MG63 (cell line): ENCODE measurements at regions not wholly inside any gene's neighbourhood (a gene's known extent, or its start where the extent isn't known, plus 50 kb on each side); places are given as distances from the start of the nearest gene placed in this dataset.
A peak's percentile ranks its signal among the peaks of the same experiment; 100 is the strongest.
"Not testable (repeated sequence)": the region's sequence is repeated elsewhere in the genome, so short reads cannot be mapped to it uniquely, and the experiment has no call there.

Source experiments
- DNase-seq: peaks from one replicate; pipeline ENCODE4 v3.0.0-alpha.2; 2020
- H3K27me3 ChIP-seq: fragments of 250-450 bp; sonication (Bioruptor Pico); 2 replicates; pipeline ENCODE4 v1.5.1; 2020; ENCODE audit warnings: mild to moderate bottlenecking, moderate library complexity
- H3K36me3 ChIP-seq: fragments of 250-450 bp; sonication (Bioruptor Pico); 2 replicates; pipeline ENCODE4 v1.5.1; 2020; ENCODE audit warnings: mild to moderate bottlenecking, moderate library complexity
- H3K4me3 ChIP-seq: fragments of 250-450 bp; sonication (Bioruptor Pico); 2 replicates; pipeline ENCODE4 v1.5.1; 2020; ENCODE audit warnings: mild to moderate bottlenecking, moderate library complexity
- H3K9me3 ChIP-seq: fragments of 250-450 bp; sonication (Bioruptor Pico); 2 replicates; pipeline ENCODE4 v1.5.1; 2020; ENCODE audit warnings: mild to moderate bottlenecking, moderate library complexity

- Histone ChIP-seq H3K9me3 (no peaks in the 10 kb centered on the region), H3K27me3 (no peaks in the 10 kb centered on the region), H3K36me3 (no peaks in the 10 kb centered on the region), H3K4me3 (no peak overlapping the region)
- no peak for DNase-seq
Observed at GRCh38 chr11:70549386-70549785, 151.1 kb downstream of the CTTN start.

- Histone ChIP-seq H3K27me3 (no peaks in the 10 kb centered on the region), H3K4me3 (no peak overlapping the region), H3K9me3 (no peaks in the 10 kb centered on the region), H3K36me3 (no peaks in the 10 kb centered on the region)
- no peak for DNase-seq
Observed at GRCh38 chr11:70549796-70550195, 151.5 kb downstream of the CTTN start.

DNA sequence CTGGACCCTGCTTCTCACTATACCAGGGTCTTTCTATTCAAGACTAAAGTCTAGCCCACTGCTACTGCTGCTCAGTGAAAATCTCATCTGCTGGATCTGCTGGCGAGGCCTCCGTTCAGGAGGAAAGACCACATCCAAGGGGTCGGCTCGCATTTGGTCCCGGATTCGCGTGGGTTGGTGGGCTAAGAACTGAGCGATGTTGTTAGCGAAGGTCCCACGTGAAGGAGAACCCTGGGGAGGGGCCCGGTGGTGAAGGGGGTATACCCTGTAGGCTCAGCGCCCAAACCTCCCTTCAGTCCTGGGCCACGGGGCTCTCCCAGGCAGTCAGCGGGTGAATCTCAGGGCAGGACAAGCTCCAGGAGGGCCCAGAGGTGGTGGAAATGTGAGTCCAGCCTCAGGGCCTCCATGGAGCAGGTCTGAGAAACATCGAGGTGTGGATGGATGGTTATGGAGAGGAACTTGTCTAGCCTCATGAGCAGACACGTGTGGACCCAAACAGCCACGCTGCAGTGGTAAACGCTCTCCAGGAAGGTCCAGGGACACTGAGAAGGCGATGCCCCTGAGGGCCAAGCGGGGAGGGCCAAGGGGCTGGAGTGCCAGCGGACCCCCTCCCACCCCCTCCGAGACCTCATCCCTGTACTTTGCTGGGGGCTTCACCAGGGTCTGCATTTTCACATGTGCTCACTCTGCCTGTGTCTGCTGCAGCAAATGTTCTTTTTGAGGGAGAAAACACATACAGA is 152.3 kb downstream of the CTTN start:
- no peaks in the 10 kb centered on the region for H3K36me3 ChIP-seq
- H3K4me3 ChIP-seq: no peak overlapping the region
- no peaks in the 10 kb centered on the region for H3K27me3 ChIP-seq
- DNase-seq: no peak
- no peaks in the 10 kb centered on the region for H3K9me3 ChIP-seq

DNA sequence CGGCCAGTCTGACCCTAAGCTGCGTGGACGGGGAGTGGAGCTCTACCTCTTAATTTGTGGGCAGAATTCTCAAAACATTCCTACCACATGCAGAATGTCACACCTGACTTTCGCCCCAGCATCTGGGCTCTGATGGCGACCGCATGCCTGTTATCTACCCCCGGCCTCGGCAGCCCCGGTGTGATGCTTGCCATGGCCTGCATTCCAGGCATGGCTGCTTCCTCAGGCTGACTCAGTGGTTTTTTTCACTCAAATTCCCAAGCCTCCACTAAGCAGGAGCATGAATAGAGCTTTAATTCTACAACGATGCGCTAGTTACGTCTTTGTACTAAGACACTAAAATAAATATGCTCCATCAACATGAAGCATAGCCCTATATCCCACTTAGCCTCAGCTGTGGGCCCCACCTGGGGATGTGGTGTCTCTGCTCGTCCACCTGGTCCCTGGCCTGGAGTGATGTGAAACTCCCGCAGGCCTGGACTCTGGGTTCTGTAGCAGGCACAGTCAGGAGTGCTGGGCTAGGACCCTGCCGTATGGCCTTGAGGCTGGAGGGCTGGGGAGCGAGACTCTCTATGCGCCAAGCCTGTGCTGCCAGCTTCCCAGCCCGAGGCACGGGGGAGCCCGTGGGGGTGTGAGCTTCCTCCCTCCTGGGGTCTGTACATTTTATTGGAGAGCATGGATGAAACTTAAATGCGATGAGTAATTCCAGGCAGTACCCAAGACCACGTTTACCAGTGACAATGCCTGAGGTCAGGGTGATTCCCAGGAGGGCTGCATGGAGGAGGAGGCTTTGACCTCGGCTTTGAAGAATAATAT is 153.2 kb downstream of the CTTN start:
- DNase-seq: no peak
- Histone ChIP-seq H3K27me3 (no peaks in the 10 kb centered on the region), H3K36me3 (no peaks in the 10 kb centered on the region), H3K9me3 (no peaks in the 10 kb centered on the region), H3K4me3 (no peak overlapping the region)

DNA sequence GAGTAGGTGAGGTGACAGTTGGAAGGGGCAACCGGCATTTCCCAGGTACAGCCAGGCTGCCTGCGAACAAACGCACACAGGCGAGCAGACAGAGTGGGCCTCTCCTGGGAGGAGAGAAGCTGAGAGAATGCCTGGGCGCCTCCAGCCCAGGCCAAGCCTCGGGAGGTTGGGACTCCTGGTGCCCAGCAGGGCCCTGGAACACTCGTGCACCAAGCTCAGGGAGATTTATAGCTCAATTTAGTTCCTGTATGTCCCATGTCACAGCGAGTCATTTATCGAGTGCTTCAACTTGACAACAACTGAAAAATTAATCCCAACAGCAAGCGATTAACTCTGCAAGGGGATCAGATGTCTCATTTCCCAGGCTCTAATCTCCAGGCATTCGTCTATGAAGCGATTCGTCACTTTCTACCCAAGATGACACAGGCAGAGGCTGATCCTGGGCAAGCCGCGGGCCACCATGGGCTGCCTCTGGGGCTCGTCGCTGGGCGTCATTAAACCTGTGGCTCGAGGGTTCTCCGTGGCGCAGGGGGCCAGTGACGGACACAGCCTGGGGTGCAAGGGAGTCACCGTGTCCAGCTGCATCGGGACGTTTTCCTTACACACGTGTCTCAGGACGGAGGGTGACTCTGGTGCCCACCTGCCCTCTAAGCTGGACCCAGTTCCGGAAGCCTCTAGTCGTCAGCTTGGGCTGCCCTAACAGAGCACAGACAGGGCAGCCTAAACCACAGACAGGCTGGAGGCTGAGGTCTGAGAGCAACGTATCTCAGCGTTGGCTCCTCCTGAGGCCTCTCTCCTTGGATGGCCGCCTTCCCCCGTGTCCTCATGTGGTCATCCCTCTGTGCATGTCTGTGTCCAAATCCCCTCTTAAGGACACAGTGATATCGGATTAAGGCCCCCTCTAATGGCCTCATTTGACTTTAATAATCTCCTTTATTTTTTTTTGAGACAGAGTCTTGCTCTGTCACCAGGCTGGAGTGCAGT is 154.1 kb downstream of the CTTN start:
- no peaks in the 10 kb centered on the region for H3K36me3 ChIP-seq
- no peaks in the 10 kb centered on the region for H3K27me3 ChIP-seq
- H3K4me3 ChIP-seq: no peak overlapping the region
- no peaks in the 10 kb centered on the region for H3K9me3 ChIP-seq
- no peak for DNase-seq

DNA sequence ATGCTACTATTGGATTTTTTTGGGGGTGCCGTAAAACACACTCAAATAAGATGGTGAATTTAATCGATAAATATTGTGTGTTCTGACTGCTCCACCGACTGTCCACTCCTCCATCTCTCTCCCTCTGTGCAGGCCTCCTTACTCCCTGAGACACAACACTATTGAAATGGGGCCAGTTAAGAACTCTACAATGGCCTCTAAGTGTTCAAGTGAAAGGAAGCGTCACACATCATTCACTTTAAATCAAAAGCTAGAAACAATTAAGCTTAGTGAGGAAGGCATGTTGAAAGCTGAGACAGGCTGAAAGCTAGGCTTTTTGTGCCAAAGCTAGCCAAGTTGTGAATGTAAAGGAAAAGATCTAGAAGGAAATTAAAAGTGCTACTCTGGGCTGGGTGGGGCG is 156.7 kb downstream of the CTTN start:
- DNase-seq: no peak
- H3K4me3 ChIP-seq: no peak overlapping the region
- H3K9me3 ChIP-seq: no peaks in the 10 kb centered on the region
- no peaks in the 10 kb centered on the region for H3K36me3 ChIP-seq
- H3K27me3 ChIP-seq: no peaks in the 10 kb centered on the region

GRCh38 chr11:70556884-70557741 is 158.8 kb downstream of the CTTN start:
- H3K36me3 ChIP-seq: no peaks in the 10 kb centered on the region
- H3K4me3 ChIP-seq: no peak overlapping the region
- no peaks in the 10 kb centered on the region for H3K9me3 ChIP-seq
- peak; percentile 68 for DNase-seq
- no peaks in the 10 kb centered on the region for H3K27me3 ChIP-seq

DNA sequence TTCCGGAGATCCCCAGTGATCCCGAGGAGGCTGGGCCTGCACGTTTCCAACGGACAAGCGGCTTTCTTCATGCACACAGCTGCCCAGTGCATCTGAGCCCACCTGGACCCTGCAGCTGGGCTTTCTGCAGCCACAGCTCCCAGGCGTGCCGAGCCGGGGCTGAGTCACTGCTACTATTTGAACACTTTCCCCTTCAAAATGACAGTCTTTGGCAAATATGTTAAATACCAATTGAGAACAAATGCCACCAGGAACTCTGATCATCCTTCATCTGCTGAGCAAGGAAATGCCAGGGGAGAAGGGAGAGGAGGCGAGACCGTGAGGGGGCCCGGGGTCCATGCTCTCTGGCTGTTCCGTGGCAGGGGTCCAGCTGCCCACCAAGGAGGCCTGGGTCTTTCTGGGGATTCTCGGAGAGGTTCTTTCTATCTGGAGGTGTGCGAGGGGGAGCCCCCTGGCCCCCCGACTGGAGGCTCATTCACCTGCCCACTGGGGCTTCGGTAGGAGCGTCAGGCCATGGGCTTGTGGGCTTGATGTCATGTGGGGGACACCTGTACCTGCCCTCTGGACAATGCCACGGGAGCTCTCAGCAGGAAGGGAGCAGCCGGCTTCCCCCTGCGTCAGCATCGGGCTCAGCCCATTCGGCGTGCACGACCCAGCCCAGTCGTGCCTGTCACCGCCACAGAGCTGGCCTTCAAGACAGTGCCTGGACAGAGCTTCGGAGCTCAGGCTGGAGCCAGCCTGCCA is 159.6 kb downstream of the CTTN start:
- 0 out of 2 replicates have a peak, but pooled peaks cover 2% of the 10 kb centered on the region for H3K27me3 ChIP-seq
- no peaks in the 10 kb centered on the region for H3K36me3 ChIP-seq
- no peak overlapping the region for H3K4me3 ChIP-seq
- H3K9me3 ChIP-seq: no peaks in the 10 kb centered on the region
- no peak for DNase-seq

GRCh38 chr11:70558681-70559080 is 160.4 kb downstream of the CTTN start:
- no peaks in the 10 kb centered on the region for H3K36me3 ChIP-seq
- no peak for DNase-seq
- H3K27me3 ChIP-seq: 0 out of 2 replicates have a peak, but pooled peaks cover 3% of the 10 kb centered on the region
- no peak overlapping the region for H3K4me3 ChIP-seq
- H3K9me3 ChIP-seq: no peaks in the 10 kb centered on the region

- DNase-seq: no peak
- H3K9me3 ChIP-seq: no peaks in the 10 kb centered on the region
Observed at GRCh38 chr11:70559516-70559915, 161.2 kb downstream of the CTTN start.

DNA sequence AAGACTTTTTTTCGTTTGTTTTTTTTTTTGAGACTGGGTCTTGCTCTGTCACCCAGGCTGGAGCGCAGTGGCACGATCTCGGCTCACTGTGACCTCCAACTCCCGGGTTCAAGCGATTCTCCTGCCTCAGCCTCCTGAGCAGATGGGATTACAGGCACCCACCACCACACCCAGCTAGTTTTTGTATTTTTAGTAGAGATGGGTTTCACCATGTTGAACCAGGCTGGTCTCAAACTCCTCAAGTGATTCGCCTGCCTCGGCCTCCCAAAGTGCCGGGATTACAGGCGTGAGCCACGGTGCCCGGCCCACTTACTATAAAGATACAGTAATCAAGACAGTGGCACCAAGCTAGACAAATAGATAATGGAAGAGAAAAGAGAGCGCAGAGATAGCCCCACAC is 162.3 kb downstream of the CTTN start:
- DNase-seq: not testable (repeated sequence)

More at GRCh38 chr11:70559516-70559915, 161.2 kb downstream of the CTTN start:
- 0 out of 2 replicates have a peak, but pooled peaks cover 3% of the 10 kb centered on the region for H3K27me3 ChIP-seq
- H3K4me3 ChIP-seq: no peak overlapping the region
- H3K36me3 ChIP-seq: no peaks in the 10 kb centered on the region

DNA sequence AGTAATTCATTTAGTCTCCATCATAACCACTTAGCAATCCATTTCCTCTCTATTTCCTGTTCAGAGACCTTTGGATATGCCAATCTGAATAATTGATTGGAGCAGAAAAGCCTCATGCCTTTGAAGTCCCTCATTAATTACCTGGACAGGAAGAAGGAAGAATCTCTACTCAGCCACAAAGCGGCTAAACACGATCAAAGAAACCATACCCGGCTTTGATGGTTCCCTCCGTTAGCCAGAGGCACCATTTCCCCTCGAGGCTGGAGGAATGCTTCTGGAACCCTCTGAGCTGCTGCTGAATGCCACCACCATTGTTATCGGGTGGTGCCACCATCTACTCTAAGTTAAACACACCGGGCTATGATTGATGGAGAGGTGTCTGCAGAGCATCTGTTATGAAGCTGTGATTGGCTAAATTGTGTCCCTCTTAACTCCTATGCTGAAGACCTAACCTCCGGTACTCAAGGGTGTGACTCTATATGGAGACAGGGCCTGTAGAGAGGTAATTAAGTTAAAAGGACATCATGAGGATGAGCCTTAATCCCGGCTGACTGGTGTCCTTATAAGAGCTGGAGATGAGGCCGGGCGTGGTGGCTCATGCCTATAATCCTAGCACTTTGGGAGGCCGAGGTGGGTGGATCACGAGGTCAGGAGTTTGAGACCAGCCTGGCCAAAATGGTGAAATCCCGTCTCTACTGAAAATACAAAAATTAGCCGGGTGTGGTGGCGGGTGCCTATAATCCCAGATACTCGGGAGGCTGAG is 168.6 kb downstream of the CTTN start:
- no peak for DNase-seq
- no peak overlapping the region for H3K4me3 ChIP-seq
- 0 out of 2 replicates have a peak, but pooled peaks cover 3% of the 10 kb centered on the region for H3K27me3 ChIP-seq
- H3K36me3 ChIP-seq: no peaks in the 10 kb centered on the region
- H3K9me3 ChIP-seq: no peaks in the 10 kb centered on the region

More for the DNA sequence above, 162.3 kb downstream of the CTTN start:
- not testable (repeated sequence) for H3K4me3 ChIP-seq, H3K9me3 ChIP-seq, H3K27me3 ChIP-seq, H3K36me3 ChIP-seq

DNA sequence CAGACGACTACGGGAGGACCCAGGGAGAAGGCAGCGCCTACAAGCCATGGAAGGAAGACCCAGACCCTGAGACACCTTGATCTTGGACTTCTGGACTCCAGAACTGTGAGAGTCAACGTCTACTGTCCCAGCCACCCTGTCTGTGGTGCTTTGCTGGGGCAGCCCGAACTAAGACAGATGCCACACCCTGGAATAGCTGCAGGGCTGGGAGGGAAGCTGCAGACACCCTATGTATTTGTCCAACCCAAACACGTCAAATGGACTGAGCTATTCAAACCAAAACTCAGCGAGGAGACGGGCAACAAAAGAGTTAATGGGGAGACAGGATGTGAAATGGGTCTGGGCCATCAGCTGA is 169.3 kb downstream of the CTTN start:
- 0 out of 2 replicates have a peak, but pooled peaks cover 3% of the 10 kb centered on the region for H3K27me3 ChIP-seq
- peak overlapping the region; percentile 35 for H3K4me3 ChIP-seq
- no peaks in the 10 kb centered on the region for H3K9me3 ChIP-seq
- no peaks in the 10 kb centered on the region for H3K36me3 ChIP-seq
- no peak for DNase-seq

GRCh38 chr11:70568035-70568813 is 169.9 kb downstream of the CTTN start:
- peak; percentile 77 for DNase-seq
- Histone ChIP-seq H3K36me3 (no peaks in the 10 kb centered on the region), H3K27me3 (no peaks in the 10 kb centered on the region), H3K4me3 (peak overlapping the region; percentile 35), H3K9me3 (no peaks in the 10 kb centered on the region)
